ENCODE measurements at regions not wholly inside any gene's neighbourhood (a gene's known extent, or its start where the extent isn't known, plus 50 kb on each side); places are given as distances from the start of the nearest gene placed in this dataset.

GRCh38 chr4:154677923-154678322 lies 65.5 kb upstream of the FGG start:
- TF ChIP-seq, protein P1, sequence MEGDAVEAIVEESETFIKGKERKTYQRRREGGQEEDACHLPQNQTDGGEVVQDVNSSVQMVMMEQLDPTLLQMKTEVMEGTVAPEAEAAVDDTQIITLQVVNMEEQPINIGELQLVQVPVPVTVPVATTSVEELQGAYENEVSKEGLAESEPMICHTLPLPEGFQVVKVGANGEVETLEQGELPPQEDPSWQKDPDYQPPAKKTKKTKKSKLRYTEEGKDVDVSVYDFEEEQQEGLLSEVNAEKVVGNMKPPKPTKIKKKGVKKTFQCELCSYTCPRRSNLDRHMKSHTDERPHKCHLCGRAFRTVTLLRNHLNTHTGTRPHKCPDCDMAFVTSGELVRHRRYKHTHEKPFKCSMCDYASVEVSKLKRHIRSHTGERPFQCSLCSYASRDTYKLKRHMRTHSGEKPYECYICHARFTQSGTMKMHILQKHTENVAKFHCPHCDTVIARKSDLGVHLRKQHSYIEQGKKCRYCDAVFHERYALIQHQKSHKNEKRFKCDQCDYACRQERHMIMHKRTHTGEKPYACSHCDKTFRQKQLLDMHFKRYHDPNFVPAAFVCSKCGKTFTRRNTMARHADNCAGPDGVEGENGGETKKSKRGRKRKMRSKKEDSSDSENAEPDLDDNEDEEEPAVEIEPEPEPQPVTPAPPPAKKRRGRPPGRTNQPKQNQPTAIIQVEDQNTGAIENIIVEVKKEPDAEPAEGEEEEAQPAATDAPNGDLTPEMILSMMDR (IDR thresholded peaks at IDR 0.05; ENCODE audit: low read length) = no peak
- no peak for TF ChIP-seq EZH2 (IDR thresholded peaks at IDR 0.05; ENCODE audit: borderline replicate concordance, low read length)
